ENCODE measurements at regions not wholly inside any gene's neighbourhood (a gene's known extent, or its start where the extent isn't known, plus 50 kb on each side); places are given as distances from the start of the nearest gene placed in this dataset.

GRCh38 chr17:51376739-51377138 lies 116.4 kb downstream of the UTP18 start:
- Mint-ChIP-seq H3K27me3 (ENCODE audit: unreplicated experiment) (peaks cover 84% of the 10 kb centered on the region), H3K4me1 (ENCODE audit: low read depth, unreplicated experiment) (peaks cover 6% of the 10 kb centered on the region), H3K9me3 (ENCODE audit: low read depth, unreplicated experiment) (no peaks in the 10 kb centered on the region), H3K4me3 (ENCODE audit: low read depth, unreplicated experiment) (no peak overlapping the region), H3K27ac (ENCODE audit: unreplicated experiment) (no peak overlapping the region), H3K36me3 (ENCODE audit: insufficient read depth, unreplicated experiment) (peaks cover 3% of the 10 kb centered on the region)
- intact Hi-C loops (cut with micrococcal nuclease; ENCODE audit: unreplicated experiment), result loop anchor here (10.0 kb wide), 1 partner anchor 388 kb away; no protein-coding TSS in a partner anchor
- no peak for DNase-seq
- BruUV-seq (replicated peaks), result no TSS peak
- CTCF ChIA-PET, result no interaction called here
- no peak for TF ChIP-seq CTCF (IDR thresholded peaks at IDR 0.05; ENCODE audit: unreplicated experiment)

- no TSS peak for BruUV-seq (replicated peaks)
- no peak for TF ChIP-seq CTCF (IDR thresholded peaks at IDR 0.05; ENCODE audit: unreplicated experiment)
- no peaks in the 10 kb centered on the region for H3K36me3 Mint-ChIP-seq (ENCODE audit: insufficient read depth, unreplicated experiment)
- no peaks in the 10 kb centered on the region for H3K4me1 Mint-ChIP-seq (ENCODE audit: low read depth, unreplicated experiment)
- no peaks in the 10 kb centered on the region for H3K9me3 Mint-ChIP-seq (ENCODE audit: low read depth, unreplicated experiment)
- intact Hi-C loops (cut with micrococcal nuclease; ENCODE audit: unreplicated experiment), result no loop called here
- DNase-seq, result no peak
- no peak overlapping the region for H3K27ac Mint-ChIP-seq (ENCODE audit: unreplicated experiment)
- H3K27me3 Mint-ChIP-seq (ENCODE audit: unreplicated experiment), result peaks cover 99% of the 10 kb centered on the region
- CTCF ChIA-PET, result no interaction called here
- H3K4me3 Mint-ChIP-seq (ENCODE audit: low read depth, unreplicated experiment), result no peak overlapping the region
These were observed 120.9 kb downstream of the UTP18 start for GRCh38 chr17:51381262-51381661.

GRCh38 chr17:51385208-51385607 lies 124.9 kb downstream of the UTP18 start:
- Mint-ChIP-seq H3K9me3 (ENCODE audit: low read depth, unreplicated experiment) (no peaks in the 10 kb centered on the region), H3K4me1 (ENCODE audit: low read depth, unreplicated experiment) (no peaks in the 10 kb centered on the region), H3K27me3 (ENCODE audit: unreplicated experiment) (peaks cover 99% of the 10 kb centered on the region), H3K27ac (ENCODE audit: unreplicated experiment) (no peak overlapping the region), H3K4me3 (ENCODE audit: low read depth, unreplicated experiment) (no peak overlapping the region), H3K36me3 (ENCODE audit: insufficient read depth, unreplicated experiment) (no peaks in the 10 kb centered on the region)
- intact Hi-C loops (cut with micrococcal nuclease; ENCODE audit: unreplicated experiment), result no loop called here
- BruUV-seq (replicated peaks), result no TSS peak
- no peak for DNase-seq
- CTCF ChIA-PET, result no interaction called here
- no peak for TF ChIP-seq CTCF (IDR thresholded peaks at IDR 0.05; ENCODE audit: unreplicated experiment)

GRCh38 chr17:51387582-51387981 lies 127.2 kb downstream of the UTP18 start:
- CTCF ChIA-PET, result no interaction called here
- TF ChIP-seq CTCF (IDR thresholded peaks at IDR 0.05; ENCODE audit: unreplicated experiment), result no peak

More at GRCh38 chr17:51387582-51387981, 127.2 kb downstream of the UTP18 start:
- peaks cover 99% of the 10 kb centered on the region for H3K27me3 Mint-ChIP-seq (ENCODE audit: unreplicated experiment)
- H3K9me3 Mint-ChIP-seq (ENCODE audit: low read depth, unreplicated experiment), result no peaks in the 10 kb centered on the region
- intact Hi-C loops (cut with micrococcal nuclease; ENCODE audit: unreplicated experiment), result no loop called here
- no peak for DNase-seq
- no peak overlapping the region for H3K27ac Mint-ChIP-seq (ENCODE audit: unreplicated experiment)
- no peaks in the 10 kb centered on the region for H3K36me3 Mint-ChIP-seq (ENCODE audit: insufficient read depth, unreplicated experiment)
- BruUV-seq (replicated peaks), result no TSS peak
- H3K4me3 Mint-ChIP-seq (ENCODE audit: low read depth, unreplicated experiment), result no peak overlapping the region
- H3K4me1 Mint-ChIP-seq (ENCODE audit: low read depth, unreplicated experiment), result peaks cover 12% of the 10 kb centered on the region
